G401 (cell line): ENCODE measurements at regions not wholly inside any gene's neighbourhood (a gene's known extent, or its start where the extent isn't known, plus 50 kb on each side); places are given as distances from the start of the nearest gene placed in this dataset.
"Not testable (repeated sequence)": the region's sequence is repeated elsewhere in the genome, so short reads cannot be mapped to it uniquely, and the experiment has no call there.

Experiments
- DNase-seq: peaks from one replicate; pipeline ENCODE4 v3.0.0-alpha.2; 2015; ENCODE audit warnings: low spot score
- in situ Hi-C: cut with HindIII; loops from 2 replicates; pipeline ENCODE4 v1.10.0; 2016; ENCODE audit warnings: low sequenced_read_pairs, mixed read lengths

GRCh38 chr2:18017381-18017780 lies 138.9 kb downstream of the KCNS3 start:
- DNase-seq, in situ Hi-C loops: not testable (repeated sequence)

- in situ Hi-C loops, result no loop called here
- DNase-seq, result no peak
Measured at GRCh38 chr2:18009891-18010290, 131.4 kb downstream of the KCNS3 start.

GRCh38 chr2:18005411-18005810 lies 126.9 kb downstream of the KCNS3 start:
- in situ Hi-C loops, result no loop called here

GRCh38 chr2:18001671-18002070 lies 123.2 kb downstream of the KCNS3 start:
- in situ Hi-C loops, result no loop called here
- DNase-seq, result no peak

More at GRCh38 chr2:18005411-18005810, 126.9 kb downstream of the KCNS3 start:
- no peak for DNase-seq

- in situ Hi-C loops, result no loop called here
- no peak for DNase-seq
Measured at GRCh38 chr2:17996978-17997377, 118.5 kb downstream of the KCNS3 start.

- DNase-seq, result no peak
- in situ Hi-C loops, result no loop called here
Measured at GRCh38 chr2:17995593-17995992, 117.1 kb downstream of the KCNS3 start.
